OCI-LY3 (cell line): ENCODE measurements at regions not wholly inside any gene's neighbourhood (a gene's known extent, or its start where the extent isn't known, plus 50 kb on each side); places are given as distances from the start of the nearest gene placed in this dataset.

ENCODE experiments used
- EZH2phosphoT487 ChIP-seq: fragments of 200-600 bp; shearing (Covaris generic); IDR thresholded peaks from 2 replicates; pipeline ENCODE4 v1.6.1; 2018; ENCODE audit warnings: antibody characterized with exemption, mixed run types, low read depth
- TF ChIP-seq, protein P1 (sequence below): fragments of 200-600, 300-600 bp; sonication (generic); IDR thresholded peaks from 2 replicates; pipeline ENCODE4 v1.5.1; 2014; ENCODE audit warnings: antibody characterized with exemption, low read length, low read depth

DNA sequence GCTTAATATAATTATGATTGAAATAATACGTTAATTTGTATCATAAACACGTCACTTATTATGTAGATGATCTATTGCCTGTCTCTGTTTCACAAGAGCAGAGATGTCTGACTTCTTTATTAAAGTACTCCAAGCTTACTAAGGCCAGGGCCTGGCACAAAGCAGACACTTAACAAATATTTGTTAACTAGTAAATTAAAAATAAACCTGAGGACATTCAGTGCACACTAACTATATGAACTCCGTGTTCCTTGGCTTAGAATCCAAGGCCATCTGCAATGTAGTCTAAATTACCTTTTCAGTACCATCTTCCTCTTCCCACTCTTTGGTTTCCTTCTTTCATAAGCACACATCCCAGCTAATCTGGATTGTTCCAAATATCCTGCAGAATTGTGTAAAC lies 210.8 kb upstream of the SOX9 start:
- TF ChIP-seq, protein P1, sequence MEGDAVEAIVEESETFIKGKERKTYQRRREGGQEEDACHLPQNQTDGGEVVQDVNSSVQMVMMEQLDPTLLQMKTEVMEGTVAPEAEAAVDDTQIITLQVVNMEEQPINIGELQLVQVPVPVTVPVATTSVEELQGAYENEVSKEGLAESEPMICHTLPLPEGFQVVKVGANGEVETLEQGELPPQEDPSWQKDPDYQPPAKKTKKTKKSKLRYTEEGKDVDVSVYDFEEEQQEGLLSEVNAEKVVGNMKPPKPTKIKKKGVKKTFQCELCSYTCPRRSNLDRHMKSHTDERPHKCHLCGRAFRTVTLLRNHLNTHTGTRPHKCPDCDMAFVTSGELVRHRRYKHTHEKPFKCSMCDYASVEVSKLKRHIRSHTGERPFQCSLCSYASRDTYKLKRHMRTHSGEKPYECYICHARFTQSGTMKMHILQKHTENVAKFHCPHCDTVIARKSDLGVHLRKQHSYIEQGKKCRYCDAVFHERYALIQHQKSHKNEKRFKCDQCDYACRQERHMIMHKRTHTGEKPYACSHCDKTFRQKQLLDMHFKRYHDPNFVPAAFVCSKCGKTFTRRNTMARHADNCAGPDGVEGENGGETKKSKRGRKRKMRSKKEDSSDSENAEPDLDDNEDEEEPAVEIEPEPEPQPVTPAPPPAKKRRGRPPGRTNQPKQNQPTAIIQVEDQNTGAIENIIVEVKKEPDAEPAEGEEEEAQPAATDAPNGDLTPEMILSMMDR = no peak
- TF ChIP-seq EZH2phosphoT487 = no peak
